T-cell (primary cell): ENCODE measurements at regions not wholly inside any gene's neighbourhood (a gene's known extent, or its start where the extent isn't known, plus 50 kb on each side); places are given as distances from the start of the nearest gene placed in this dataset.

Experiments
- ATAC-seq, 4 experiments: fragments of 200-7000 bp in 3 of 4; fragments of 150-1000 bp in 1 of 4; cut with Tn5 transposase; replicated peaks in 1 of 4; 1 replicate in 3 of 4; 2 replicates in 1 of 4; pipeline ENCODE4 v1.10.0; 2021; ENCODE audit warnings: moderate library complexity in 3 of 4, mild to moderate bottlenecking in 2 of 4, moderate number of reproducible peaks in 1 of 4
- CTCF ChIA-PET, 2 donors: fragments of 300-600 bp; sonication (Branson Sonifier 250); formaldehyde crosslinking; loops; one replicate each; lab custom pipeline; 2022; ENCODE audit warnings: antibody characterized with exemption in 2 of 2; lab: Charles Lee
- POLR2A ChIA-PET, 2 donors: fragments of 300-600 bp; sonication (Branson Sonifier 250); formaldehyde crosslinking; loops; one replicate each; lab custom pipeline; 2022; ENCODE audit warnings: antibody characterized with exemption in 2 of 2; lab: Charles Lee
- DNase-seq, 35 experiments: peaks; one replicate each; pipeline versions ENCODE4 v3.0.0 to v3.0.0-alpha.2; 2013 to 2023
- H3K27ac ChIP-seq: one replicate; pipeline ENCODE4 v1.5.1; 2013; ENCODE audit warnings: low read length
- H3K27me3 ChIP-seq, 2 experiments: replicated peaks in 1 of 2; 1 replicate in 1 of 2; 2 replicates in 1 of 2; pipeline versions ENCODE4 v1.6.1 to v1.7.0; 2013; ENCODE audit warnings: low read length in 1 of 2, mixed read lengths in 1 of 2; ENCODE audit not compliant: control insufficient read depth in 2 of 2, insufficient read depth in 2 of 2; ENCODE audit errors: extremely low read depth in 1 of 2
- H3K36me3 ChIP-seq, 2 donors: 1 replicate in 1 of 2; 2 replicates in 1 of 2; pipeline versions ENCODE4 v1.6.1 to v1.7.0; 2013; ENCODE audit warnings: low read length in 1 of 2; ENCODE audit not compliant: control insufficient read depth in 2 of 2, insufficient read depth in 1 of 2; ENCODE audit errors: extremely low read depth in 1 of 2
- H3K4me1 ChIP-seq, 2 experiments: 1 replicate in 1 of 2; 2 replicates in 1 of 2; pipeline versions ENCODE4 v1.6.1 to v1.7.0; 2013; ENCODE audit warnings: low read length in 2 of 2, mixed read lengths in 1 of 2; ENCODE audit not compliant: insufficient read depth in 2 of 2, control insufficient read depth in 1 of 2; ENCODE audit errors: extremely low read depth in 1 of 2
- H3K4me3 ChIP-seq, 2 donors: 1 replicate in 1 of 2; 2 replicates in 1 of 2; pipeline versions ENCODE4 v1.5.1 to v1.7.0; 2013; ENCODE audit warnings: mild to moderate bottlenecking in 2 of 2, low read length in 1 of 2, moderate library complexity in 1 of 2; ENCODE audit not compliant: control insufficient read depth in 1 of 2; ENCODE audit errors: extremely low read depth in 1 of 2
- H3K9me3 ChIP-seq: 2 replicates; pipeline ENCODE4 v1.7.0; 2013
- H3K27ac Mint-ChIP-seq, 2 donors: one replicate each; pipeline ENCODE4 v1.8.0; 2020 to 2021; ENCODE audit warnings: mild to moderate bottlenecking in 2 of 2, mixed read lengths in 2 of 2
- H3K27me3 Mint-ChIP-seq, 2 donors: one replicate each; pipeline ENCODE4 v1.8.0; 2021 to 2022; ENCODE audit warnings: mixed read lengths in 2 of 2
- H3K36me3 Mint-ChIP-seq: one replicate; pipeline ENCODE4 v1.8.0; 2021; ENCODE audit warnings: mixed read lengths
- H3K4me1 Mint-ChIP-seq, 3 donors: one replicate each; pipeline ENCODE4 v1.8.0; 2020 to 2022; ENCODE audit warnings: mixed read lengths in 3 of 3, mild to moderate bottlenecking in 1 of 3
- H3K4me3 Mint-ChIP-seq, 3 donors: one replicate each; pipeline ENCODE4 v1.8.0; 2020 to 2022; ENCODE audit warnings: mild to moderate bottlenecking in 3 of 3, mixed read lengths in 3 of 3, moderate library complexity in 3 of 3
- H3K9me3 Mint-ChIP-seq, 3 donors: one replicate each; pipeline ENCODE4 v1.8.0; 2020 to 2022; ENCODE audit warnings: mixed read lengths in 3 of 3
- WGBS: methylation state at CpG from one replicate; pipeline ENCODE4 v1.1.5; 2013; ENCODE audit warnings: missing lambda C conversion rate; ENCODE audit not compliant: insufficient coverage; 5-methylcytosine and 5-hydroxymethylcytosine counted together

DNA sequence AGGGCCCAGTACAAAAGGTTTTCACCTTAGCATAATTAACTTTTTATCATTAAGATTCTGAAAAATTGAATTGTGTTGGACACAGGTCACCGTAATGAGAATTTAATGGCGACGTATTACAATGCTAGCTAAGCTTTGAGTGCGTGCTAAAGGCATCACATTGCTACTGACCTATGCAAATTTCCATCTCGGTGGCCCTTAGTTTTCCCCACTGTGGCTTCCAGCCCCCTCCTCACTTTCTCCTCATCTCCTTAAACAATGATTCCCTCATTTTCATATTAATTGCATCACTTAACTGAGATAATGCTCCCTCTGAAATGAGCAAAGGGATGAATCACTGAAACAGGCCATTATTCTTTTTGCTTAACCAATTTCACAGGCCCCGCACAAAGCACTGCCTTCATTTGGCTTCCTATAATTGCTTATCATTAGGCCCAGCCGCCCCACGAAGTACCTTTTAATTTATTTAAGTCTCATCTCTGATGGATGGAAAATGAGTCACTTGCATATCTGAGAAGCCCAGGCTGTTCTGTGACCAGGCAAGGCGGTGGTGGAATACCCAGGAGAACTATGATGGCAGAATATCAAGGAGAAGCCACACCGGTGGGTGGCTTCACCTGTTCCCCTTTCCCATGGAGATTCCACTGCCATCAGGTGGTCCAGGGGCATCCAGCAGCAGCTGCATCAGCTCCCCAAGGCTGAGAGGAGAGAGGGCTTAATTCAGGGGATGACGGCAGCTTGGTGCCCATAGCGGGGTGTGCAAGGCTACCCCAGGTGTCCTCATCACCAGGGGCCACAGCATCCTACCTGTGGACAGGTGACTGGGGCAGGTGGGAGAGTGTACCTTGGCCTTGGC lies 223.8 kb upstream of the BOD1L1 start:
- H3K4me1 ChIP-seq, result no peaks in the 10 kb centered on the region
- no peaks in the 10 kb centered on the region for H3K9me3 ChIP-seq
- DNase-seq, result no peak
- H3K4me3 ChIP-seq, result no peak overlapping the region
- ATAC-seq, result no peak
- Mint-ChIP-seq H3K27me3 (no peaks in the 10 kb centered on the region), H3K4me3 (no peak overlapping the region), H3K4me1 (peaks cover 0 to 14% (median 9%) of the 10 kb centered on the region in 3 donors), H3K27ac (no peak overlapping the region), H3K36me3 (no peaks in the 10 kb centered on the region), H3K9me3 (peaks cover 0 to 5% (median 2%) of the 10 kb centered on the region in 3 donors)
- WGBS, result 79% methylated on average over 8 of the region's 12 CpGs
- POLR2A ChIA-PET, result no interaction called here
- H3K27me3 ChIP-seq, result peaks cover 0 to 2% of the 10 kb centered on the region in 2 experiments
- H3K36me3 ChIP-seq, result no peaks in the 10 kb centered on the region
- no peak overlapping the region for H3K27ac ChIP-seq
- CTCF ChIA-PET, result no interaction called here

DNA sequence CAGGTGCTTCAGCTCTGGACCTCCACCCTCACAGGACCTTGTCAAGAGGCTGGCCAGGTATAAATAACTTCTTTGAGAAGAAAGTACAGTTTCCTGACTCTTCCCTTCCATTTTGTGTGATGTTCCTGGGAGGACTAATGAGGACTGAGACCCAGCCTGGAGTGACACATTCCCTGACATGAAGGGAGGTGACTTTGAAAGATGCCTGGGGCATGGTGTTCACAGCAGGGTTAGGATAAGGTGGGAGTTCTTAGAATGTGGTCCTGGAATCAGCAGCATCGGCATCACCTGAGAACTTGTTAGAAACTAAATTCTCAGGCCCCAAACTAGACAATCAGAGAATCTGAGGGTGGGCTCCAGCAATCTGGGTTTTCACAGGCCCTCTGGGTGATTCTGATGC lies 224.9 kb upstream of the BOD1L1 start:
- no peak overlapping the region for H3K4me3 Mint-ChIP-seq
- H3K27me3 Mint-ChIP-seq, result no peaks in the 10 kb centered on the region
- H3K27ac Mint-ChIP-seq, result no peak overlapping the region
- DNase-seq (no peak), ATAC-seq (no peak)
- no CpG with 5 or more reads among the region's 1 CpG for WGBS
- CTCF ChIA-PET, result no interaction called here
- Histone ChIP-seq H3K4me3 (no peak overlapping the region), H3K9me3 (no peaks in the 10 kb centered on the region), H3K27ac (no peak overlapping the region), H3K4me1 (no peaks in the 10 kb centered on the region), H3K27me3 (peaks cover 0 to 2% of the 10 kb centered on the region in 2 experiments), H3K36me3 (no peaks in the 10 kb centered on the region)
- POLR2A ChIA-PET, result no interaction called here
- no peaks in the 10 kb centered on the region for H3K36me3 Mint-ChIP-seq
- peaks cover 0 to 14% (median 9%) of the 10 kb centered on the region in 3 donors for H3K4me1 Mint-ChIP-seq
- peaks cover 0 to 2% (median 0%) of the 10 kb centered on the region in 3 donors for H3K9me3 Mint-ChIP-seq

- Mint-ChIP-seq H3K9me3 (peaks cover 0 to 3% (median 0%) of the 10 kb centered on the region in 3 donors), H3K27me3 (no peaks in the 10 kb centered on the region), H3K36me3 (no peaks in the 10 kb centered on the region), H3K27ac (no peak overlapping the region), H3K4me1 (no peaks in the 10 kb centered on the region), H3K4me3 (no peak overlapping the region)
- H3K36me3 ChIP-seq, result no peaks in the 10 kb centered on the region
- ChIA-PET POLR2A (no interaction called here), CTCF (interaction anchor here in 1 of 2 donors (0.6 kb wide), 1 partner anchor 1016 kb away, joined by 3 read pairs; no protein-coding TSS in a partner anchor)
- 100% methylated on average over 2 of the region's 5 CpGs for WGBS
- no peaks in the 10 kb centered on the region for H3K9me3 ChIP-seq
- H3K4me1 ChIP-seq, result no peaks in the 10 kb centered on the region
- DNase-seq, result no peak
- H3K4me3 ChIP-seq, result no peak overlapping the region
- no peak overlapping the region for H3K27ac ChIP-seq
- peaks cover 0 to 2% of the 10 kb centered on the region in 2 experiments for H3K27me3 ChIP-seq
- no peak for ATAC-seq
Measured at GRCh38 chr4:13856387-13856786, 228.9 kb upstream of the BOD1L1 start.

- no peak overlapping the region for H3K4me3 Mint-ChIP-seq
- no peak overlapping the region for H3K4me3 ChIP-seq
- H3K27ac ChIP-seq, result no peak overlapping the region
- ChIA-PET CTCF (no interaction called here), POLR2A (no interaction called here)
- no peaks in the 10 kb centered on the region for H3K4me1 Mint-ChIP-seq
- no CpG with 5 or more reads among the region's 2 CpGs for WGBS
- no peak for ATAC-seq
- no peaks in the 10 kb centered on the region for H3K36me3 ChIP-seq
- no peaks in the 10 kb centered on the region for H3K4me1 ChIP-seq
- H3K27ac Mint-ChIP-seq, result no peak overlapping the region
- no peaks in the 10 kb centered on the region for H3K36me3 Mint-ChIP-seq
- DNase-seq, result no peak
- peaks cover 0 to 7% (median 3%) of the 10 kb centered on the region in 3 donors for H3K9me3 Mint-ChIP-seq
- no peaks in the 10 kb centered on the region for H3K27me3 ChIP-seq
- H3K9me3 ChIP-seq, result no peaks in the 10 kb centered on the region
- H3K27me3 Mint-ChIP-seq, result no peaks in the 10 kb centered on the region
Measured at GRCh38 chr4:13857397-13857796, 229.9 kb upstream of the BOD1L1 start.

DNA sequence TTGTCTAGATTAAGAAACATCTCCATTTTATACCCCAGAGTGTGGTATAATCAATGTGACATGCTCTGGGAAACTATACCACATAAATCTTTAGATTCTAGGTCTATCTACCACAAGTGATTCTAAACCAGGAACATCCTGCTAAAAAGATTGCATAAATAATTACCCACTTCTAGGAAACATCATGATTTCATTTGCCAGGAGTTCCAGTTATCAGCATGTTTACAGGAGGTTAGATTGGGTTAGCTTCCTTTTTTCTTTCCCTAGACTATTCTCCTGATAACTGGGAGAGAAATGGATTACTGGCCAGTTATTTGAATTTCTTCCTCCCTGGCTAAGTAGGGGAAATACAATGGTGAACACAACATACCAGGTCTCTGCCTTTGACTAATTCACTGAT lies 230.3 kb upstream of the BOD1L1 start:
- no peaks in the 10 kb centered on the region for H3K4me1 Mint-ChIP-seq
- CTCF ChIA-PET, result no interaction called here
- H3K9me3 Mint-ChIP-seq, result peaks cover 0 to 10% (median 7%) of the 10 kb centered on the region in 3 donors
- Histone ChIP-seq H3K4me1 (no peaks in the 10 kb centered on the region), H3K27ac (no peak overlapping the region), H3K4me3 (no peak overlapping the region), H3K27me3 (no peaks in the 10 kb centered on the region), H3K36me3 (no peaks in the 10 kb centered on the region), H3K9me3 (no peaks in the 10 kb centered on the region)
- ATAC-seq (no peak), DNase-seq (no peak)
- H3K36me3 Mint-ChIP-seq, result no peaks in the 10 kb centered on the region
- POLR2A ChIA-PET, result no interaction called here
- H3K27me3 Mint-ChIP-seq, result no peaks in the 10 kb centered on the region
- no peak overlapping the region for H3K27ac Mint-ChIP-seq
- H3K4me3 Mint-ChIP-seq, result no peak overlapping the region

GRCh38 chr4:13859423-13859822 lies 231.9 kb upstream of the BOD1L1 start:
- no peak overlapping the region for H3K27ac ChIP-seq
- H3K4me1 ChIP-seq, result no peaks in the 10 kb centered on the region
- DNase-seq (no peak), ATAC-seq (no peak)
- Mint-ChIP-seq H3K36me3 (no peaks in the 10 kb centered on the region), H3K4me1 (no peaks in the 10 kb centered on the region), H3K4me3 (no peak overlapping the region), H3K9me3 (peaks cover 0 to 12% (median 11%) of the 10 kb centered on the region in 3 donors), H3K27ac (no peak overlapping the region), H3K27me3 (no peaks in the 10 kb centered on the region)
- no peaks in the 10 kb centered on the region for H3K27me3 ChIP-seq
- ChIA-PET POLR2A (interaction anchor here in 1 of 2 donors (0.6 kb wide), 1 partner anchor 799 kb away, joined by 3 read pairs; no protein-coding TSS in a partner anchor), CTCF (interaction anchor here in 1 of 2 donors (0.6 kb wide), 1 partner anchor 57 kb away, joined by 3 read pairs; no protein-coding TSS in a partner anchor)
- no CpG with 5 or more reads among the region's 3 CpGs for WGBS
- H3K4me3 ChIP-seq, result no peak overlapping the region
- H3K9me3 ChIP-seq, result no peaks in the 10 kb centered on the region
- H3K36me3 ChIP-seq, result no peaks in the 10 kb centered on the region
